ENCODE measurements at regions not wholly inside any gene's neighbourhood (a gene's known extent, or its start where the extent isn't known, plus 50 kb on each side); places are given as distances from the start of the nearest gene placed in this dataset.

GRCh38 chr15:31774045-31774444 is 256.3 kb upstream of the CHRNA7 start:
- Histone ChIP-seq H3K9me3 (ENCODE audit: control insufficient read depth, insufficient read depth, low read depth, low read length) (no peaks in the 10 kb centered on the region), H3K4me1 (ENCODE audit: control insufficient read depth, extremely low read depth, insufficient read depth, low read length) (no peaks in the 10 kb centered on the region), H3K9ac (ENCODE audit: insufficient read depth, low read length) (no peak overlapping the region), H4K20me1 (ENCODE audit: control insufficient read depth, extremely low read depth, insufficient read depth, low read length) (no peaks in the 10 kb centered on the region), H3K27ac (ENCODE audit: insufficient read depth, low read length) (no peak overlapping the region), H2AFZ (ENCODE audit: low read length) (no peak overlapping the region), H3K4me3 (replicated peaks in 1 of 4; ENCODE audit: control extremely low read depth in 1 of 4, insufficient read depth in 1 of 4, low read depth in 3 of 4, low read length in 4 of 4) (no peak overlapping the region), H3K36me3 (ENCODE audit: control insufficient read depth, insufficient read depth, low read length) (no peaks in the 10 kb centered on the region), H3K79me2 (ENCODE audit: control insufficient read depth, insufficient read depth, low read length) (no peaks in the 10 kb centered on the region), H3K27me3 (ENCODE audit: control insufficient read depth, insufficient read depth, low read length) (no peaks in the 10 kb centered on the region), H3K4me2 (ENCODE audit: extremely low read depth, insufficient read depth, low read length) (no peak overlapping the region)
- no peak for TF ChIP-seq EZH2 (IDR thresholded peaks at IDR 0.05; ENCODE audit: low read length, missing control alignments)
- DNase-seq (ENCODE audit: low read depth in 2 of 2) = no peak

DNA sequence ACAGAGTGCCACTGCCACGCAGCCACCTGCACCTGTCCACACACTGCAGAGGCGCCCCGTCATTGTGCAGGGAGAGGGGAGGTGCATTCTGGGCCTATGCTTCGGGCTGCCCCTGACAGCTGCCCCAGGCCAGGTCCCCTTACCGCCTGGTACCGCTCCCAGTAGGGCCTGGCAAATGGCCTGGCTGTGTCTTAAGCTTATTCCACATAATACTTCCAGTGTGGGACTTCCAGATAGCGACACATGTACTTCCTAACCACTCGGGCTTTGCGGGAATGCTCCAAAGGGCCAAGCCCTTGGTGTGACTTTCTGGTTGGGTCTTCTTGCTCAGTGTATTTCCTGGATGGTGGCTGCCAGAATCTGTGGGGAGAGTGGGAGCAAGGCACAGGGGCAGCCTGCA is 254.3 kb upstream of the CHRNA7 start:
- DNase-seq (ENCODE audit: low read depth in 2 of 2) = no peak
- Histone ChIP-seq H3K27me3 (ENCODE audit: control insufficient read depth, insufficient read depth, low read length) (no peaks in the 10 kb centered on the region), H4K20me1 (ENCODE audit: control insufficient read depth, extremely low read depth, insufficient read depth, low read length) (no peaks in the 10 kb centered on the region), H3K27ac (ENCODE audit: insufficient read depth, low read length) (no peak overlapping the region), H3K9me3 (ENCODE audit: control insufficient read depth, insufficient read depth, low read depth, low read length) (no peaks in the 10 kb centered on the region), H3K4me3 (replicated peaks in 1 of 4; ENCODE audit: control extremely low read depth in 1 of 4, insufficient read depth in 1 of 4, low read depth in 3 of 4, low read length in 4 of 4) (no peak overlapping the region), H3K9ac (ENCODE audit: insufficient read depth, low read length) (no peak overlapping the region), H2AFZ (ENCODE audit: low read length) (no peak overlapping the region), H3K4me1 (ENCODE audit: control insufficient read depth, extremely low read depth, insufficient read depth, low read length) (no peaks in the 10 kb centered on the region), H3K4me2 (ENCODE audit: extremely low read depth, insufficient read depth, low read length) (no peak overlapping the region), H3K79me2 (ENCODE audit: control insufficient read depth, insufficient read depth, low read length) (no peaks in the 10 kb centered on the region), H3K36me3 (ENCODE audit: control insufficient read depth, insufficient read depth, low read length) (no peaks in the 10 kb centered on the region)
- no peak for TF ChIP-seq EZH2 (IDR thresholded peaks at IDR 0.05; ENCODE audit: low read length, missing control alignments)
- TF ChIP-seq, protein P1, sequence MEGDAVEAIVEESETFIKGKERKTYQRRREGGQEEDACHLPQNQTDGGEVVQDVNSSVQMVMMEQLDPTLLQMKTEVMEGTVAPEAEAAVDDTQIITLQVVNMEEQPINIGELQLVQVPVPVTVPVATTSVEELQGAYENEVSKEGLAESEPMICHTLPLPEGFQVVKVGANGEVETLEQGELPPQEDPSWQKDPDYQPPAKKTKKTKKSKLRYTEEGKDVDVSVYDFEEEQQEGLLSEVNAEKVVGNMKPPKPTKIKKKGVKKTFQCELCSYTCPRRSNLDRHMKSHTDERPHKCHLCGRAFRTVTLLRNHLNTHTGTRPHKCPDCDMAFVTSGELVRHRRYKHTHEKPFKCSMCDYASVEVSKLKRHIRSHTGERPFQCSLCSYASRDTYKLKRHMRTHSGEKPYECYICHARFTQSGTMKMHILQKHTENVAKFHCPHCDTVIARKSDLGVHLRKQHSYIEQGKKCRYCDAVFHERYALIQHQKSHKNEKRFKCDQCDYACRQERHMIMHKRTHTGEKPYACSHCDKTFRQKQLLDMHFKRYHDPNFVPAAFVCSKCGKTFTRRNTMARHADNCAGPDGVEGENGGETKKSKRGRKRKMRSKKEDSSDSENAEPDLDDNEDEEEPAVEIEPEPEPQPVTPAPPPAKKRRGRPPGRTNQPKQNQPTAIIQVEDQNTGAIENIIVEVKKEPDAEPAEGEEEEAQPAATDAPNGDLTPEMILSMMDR (conservative IDR thresholded peaks at IDR 0.05 in 1 of 2, IDR thresholded peaks at IDR 0.05 in 1 of 2; ENCODE audit: low read depth in 1 of 2, low read length in 2 of 2) = no peak

DNA sequence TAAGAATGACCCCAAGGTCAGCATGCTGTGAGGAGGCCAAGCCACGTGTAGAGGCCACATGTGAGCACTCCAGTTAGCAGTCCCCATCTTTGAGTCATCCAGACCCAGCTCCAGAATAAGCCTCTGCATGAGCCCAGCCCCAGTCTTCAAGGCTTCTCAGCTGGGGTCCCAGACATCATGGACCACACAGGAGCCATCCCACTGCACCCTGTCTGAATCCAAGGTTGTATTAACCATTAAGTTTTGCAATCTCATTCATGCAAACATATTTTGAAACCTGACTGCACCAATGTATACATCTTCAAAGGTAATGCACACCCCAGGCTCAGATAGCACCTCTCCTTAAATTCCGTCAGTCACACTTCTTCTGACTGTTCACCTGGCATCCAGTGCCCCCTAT is 249.1 kb upstream of the CHRNA7 start:
- H3K27me3 ChIP-seq (ENCODE audit: control insufficient read depth, insufficient read depth, low read length) = no peaks in the 10 kb centered on the region

More for the DNA sequence above, 249.1 kb upstream of the CHRNA7 start:
- no peaks in the 10 kb centered on the region for H3K9me3 ChIP-seq (ENCODE audit: control insufficient read depth, insufficient read depth, low read depth, low read length)
- no peak overlapping the region for H2AFZ ChIP-seq (ENCODE audit: low read length)
- H3K9ac ChIP-seq (ENCODE audit: insufficient read depth, low read length) = no peak overlapping the region
- H3K79me2 ChIP-seq (ENCODE audit: control insufficient read depth, insufficient read depth, low read length) = no peaks in the 10 kb centered on the region
- H3K27ac ChIP-seq (ENCODE audit: insufficient read depth, low read length) = no peak overlapping the region
- H3K36me3 ChIP-seq (ENCODE audit: control insufficient read depth, insufficient read depth, low read length) = no peaks in the 10 kb centered on the region
- no peaks in the 10 kb centered on the region for H3K4me1 ChIP-seq (ENCODE audit: control insufficient read depth, extremely low read depth, insufficient read depth, low read length)
- TF ChIP-seq EZH2 (IDR thresholded peaks at IDR 0.05; ENCODE audit: low read length, missing control alignments) = no peak
- TF ChIP-seq, protein P1 (conservative IDR thresholded peaks at IDR 0.05 in 1 of 2, IDR thresholded peaks at IDR 0.05 in 1 of 2; ENCODE audit: low read depth in 1 of 2, low read length in 2 of 2) = no peak
- DNase-seq (ENCODE audit: low read depth in 2 of 2) = no peak
- H3K4me2 ChIP-seq (ENCODE audit: extremely low read depth, insufficient read depth, low read length) = no peak overlapping the region
- no peak overlapping the region for H3K4me3 ChIP-seq (replicated peaks in 1 of 4; ENCODE audit: control extremely low read depth in 1 of 4, insufficient read depth in 1 of 4, low read depth in 3 of 4, low read length in 4 of 4)
- H4K20me1 ChIP-seq (ENCODE audit: control insufficient read depth, extremely low read depth, insufficient read depth, low read length) = no peaks in the 10 kb centered on the region
